ENCODE measurements at regions not wholly inside any gene's neighbourhood (a gene's known extent, or its start where the extent isn't known, plus 50 kb on each side); places are given as distances from the start of the nearest gene placed in this dataset.

- no peak for TF ChIP-seq TAF1 (IDR thresholded peaks at IDR 0.05; ENCODE audit: borderline replicate concordance, insufficient read depth, low read length)
Measured at GRCh38 chr10:78470267-78471103, 436.8 kb downstream of the RPS24 start.

GRCh38 chr10:78471326-78471722 lies 437.7 kb downstream of the RPS24 start:
- TF ChIP-seq TAF1 (IDR thresholded peaks at IDR 0.05; ENCODE audit: borderline replicate concordance, insufficient read depth, low read length): no peak
- TF ChIP-seq REST (IDR thresholded peaks at IDR 0.05; ENCODE audit: insufficient read depth in 1 of 2, low read depth in 2 of 2, low read length in 2 of 2): no peak
- TF ChIP-seq SIN3A (IDR thresholded peaks at IDR 0.05; ENCODE audit: borderline replicate concordance, insufficient read depth, low read length): no peak
- TF ChIP-seq POLR2AphosphoS5 (IDR thresholded peaks at IDR 0.05; ENCODE audit: low read depth, low read length): no peak
- TF ChIP-seq FOXP2 (optimal IDR thresholded peaks at IDR 0.05; ENCODE audit: borderline replicate concordance, extremely low read depth, extremely low read length, insufficient read depth): no peak

- no peak for TF ChIP-seq SIN3A (IDR thresholded peaks at IDR 0.05; ENCODE audit: borderline replicate concordance, insufficient read depth, low read length)
- TF ChIP-seq REST (IDR thresholded peaks at IDR 0.05; ENCODE audit: insufficient read depth in 1 of 2, low read depth in 2 of 2, low read length in 2 of 2): no peak
- no peak for TF ChIP-seq POLR2AphosphoS5 (IDR thresholded peaks at IDR 0.05; ENCODE audit: low read depth, low read length)
- no peak for TF ChIP-seq FOXP2 (optimal IDR thresholded peaks at IDR 0.05; ENCODE audit: borderline replicate concordance, extremely low read depth, extremely low read length, insufficient read depth)
- TF ChIP-seq TAF1 (IDR thresholded peaks at IDR 0.05; ENCODE audit: borderline replicate concordance, insufficient read depth, low read length): no peak
Measured at GRCh38 chr10:78471723-78472550, 438.3 kb downstream of the RPS24 start.

GRCh38 chr10:78472551-78472890 lies 438.9 kb downstream of the RPS24 start:
- TF ChIP-seq POLR2AphosphoS5 (IDR thresholded peaks at IDR 0.05; ENCODE audit: low read depth, low read length) (no peak), FOXP2 (optimal IDR thresholded peaks at IDR 0.05; ENCODE audit: borderline replicate concordance, extremely low read depth, extremely low read length, insufficient read depth) (no peak), SIN3A (IDR thresholded peaks at IDR 0.05; ENCODE audit: borderline replicate concordance, insufficient read depth, low read length) (no peak), REST (IDR thresholded peaks at IDR 0.05; ENCODE audit: insufficient read depth in 1 of 2, low read depth in 2 of 2, low read length in 2 of 2) (no peak), TAF1 (IDR thresholded peaks at IDR 0.05; ENCODE audit: borderline replicate concordance, insufficient read depth, low read length) (no peak)

- TF ChIP-seq FOXP2 (optimal IDR thresholded peaks at IDR 0.05; ENCODE audit: borderline replicate concordance, extremely low read depth, extremely low read length, insufficient read depth) (no peak), POLR2AphosphoS5 (IDR thresholded peaks at IDR 0.05; ENCODE audit: low read depth, low read length) (no peak), SIN3A (IDR thresholded peaks at IDR 0.05; ENCODE audit: borderline replicate concordance, insufficient read depth, low read length) (no peak), TAF1 (IDR thresholded peaks at IDR 0.05; ENCODE audit: borderline replicate concordance, insufficient read depth, low read length) (no peak)
Measured at GRCh38 chr10:78473006-78473405, 439.3 kb downstream of the RPS24 start.

GRCh38 chr10:78474743-78475142 lies 441.1 kb downstream of the RPS24 start:
- TF ChIP-seq TAF1 (IDR thresholded peaks at IDR 0.05; ENCODE audit: borderline replicate concordance, insufficient read depth, low read length): no peak
- TF ChIP-seq POLR2AphosphoS5 (IDR thresholded peaks at IDR 0.05; ENCODE audit: low read depth, low read length): no peak
- no peak for TF ChIP-seq FOXP2 (optimal IDR thresholded peaks at IDR 0.05; ENCODE audit: borderline replicate concordance, extremely low read depth, extremely low read length, insufficient read depth)
- TF ChIP-seq REST (IDR thresholded peaks at IDR 0.05; ENCODE audit: insufficient read depth in 1 of 2, low read depth in 2 of 2, low read length in 2 of 2): no peak
- no peak for TF ChIP-seq SIN3A (IDR thresholded peaks at IDR 0.05; ENCODE audit: borderline replicate concordance, insufficient read depth, low read length)
